Skin of body (tissue), 2 donors: ENCODE measurements at regions not wholly inside any gene's neighbourhood (a gene's known extent, or its start where the extent isn't known, plus 50 kb on each side); places are given as distances from the start of the nearest gene placed in this dataset. TPM values are rescaled to one million over a fixed set of nuclear protein-coding genes. Genes with fewer than 3 reads are reported as not detected.

Experiments
- DNase-seq: peaks from one replicate; lab custom pipeline; 2025; lab: John Stamatoyannopoulos, UW
- small RNA-seq: library from RNA; depleted of rRNA; stranded (forward); fragments of <200 nt; gene quantifications from one replicate; pipeline ENCODE3, GENCODE V24; 2014; ENCODE audit warnings: low replicate concordance

DNA sequence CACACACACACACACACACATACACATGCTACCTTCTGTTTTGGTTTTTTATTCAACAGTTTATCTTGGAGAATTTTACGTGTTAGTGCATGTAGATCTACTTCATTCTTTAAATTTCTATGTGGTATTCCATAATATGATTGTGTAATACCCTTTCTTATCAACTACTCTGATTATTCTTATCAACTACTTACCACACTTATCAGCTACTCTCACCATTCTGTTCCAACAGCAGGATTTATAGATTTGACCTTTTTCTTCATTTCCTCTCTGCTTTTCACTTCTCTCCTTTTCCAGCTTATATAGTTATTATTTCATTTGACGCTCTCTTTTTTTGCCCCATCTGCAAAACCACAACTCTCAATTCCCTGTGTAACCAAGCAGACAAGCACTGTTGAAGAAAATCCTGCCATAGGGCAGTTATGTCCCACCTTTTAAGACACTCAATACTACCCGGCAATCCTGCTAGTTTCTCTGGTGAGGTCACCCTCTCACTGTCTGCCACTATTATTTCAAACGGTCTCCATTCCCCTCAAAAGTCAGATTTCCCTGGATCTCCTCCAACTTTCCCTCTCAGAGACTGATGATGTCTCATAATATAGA, 56.9 kb upstream of the SATB1 start:
- DNase-seq: no peak

- no peak for DNase-seq
These were observed 52.5 kb upstream of the SATB1 start for GRCh38 chr3:18477620-18478019.

Small RNAs in the stretch of these regions (small RNA-seq; reads per million reads assigned to genes)
- not detected for gene RNU6-138P
